ENCODE measurements at regions not wholly inside any gene's neighbourhood (a gene's known extent, or its start where the extent isn't known, plus 50 kb on each side); places are given as distances from the start of the nearest gene placed in this dataset.

DNA sequence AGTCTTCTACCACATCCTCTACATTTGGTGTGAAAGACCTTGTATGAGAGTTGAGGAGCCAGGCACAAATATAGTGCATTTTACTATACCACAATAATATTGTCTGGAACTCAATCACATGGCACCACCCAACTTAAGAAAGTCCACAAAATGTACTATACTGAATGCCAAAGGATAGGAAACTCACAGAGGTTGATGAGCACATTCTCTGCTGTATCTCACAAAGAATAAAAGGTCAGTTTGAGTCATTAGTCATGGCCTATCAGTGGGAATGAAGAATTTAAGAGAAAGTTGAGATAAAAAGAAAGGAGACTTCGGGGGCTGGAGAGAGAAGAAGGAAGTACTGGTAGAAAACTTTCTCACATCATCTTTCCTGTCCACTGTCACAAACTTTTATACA lies 134.3 kb downstream of the RDH14 start:
- DNase-seq, result no peak
- H3K4me1 Mint-ChIP-seq, result no peaks in the 10 kb centered on the region
- H3K27ac ChIP-seq (ENCODE audit: low read depth, low read length), result no peak overlapping the region
- H3K4me3 Mint-ChIP-seq, result no peak overlapping the region
- H3K36me3 ChIP-seq (ENCODE audit: control insufficient read depth in 2 of 3, insufficient read depth in 3 of 3, low read length in 3 of 3), result no peaks in the 10 kb centered on the region
- ATAC-seq, result no peak
- no peaks in the 10 kb centered on the region for H3K4me1 ChIP-seq (ENCODE audit: control insufficient read depth in 2 of 2, insufficient read depth in 2 of 2, low read length in 2 of 2)
- intact Hi-C loops (cut with micrococcal nuclease), result no loop called here
- POLR2A ChIA-PET, result no interaction called here
- H3K9me3 Mint-ChIP-seq, result no peaks in the 10 kb centered on the region
- peaks cover 9 to 27% (median 17%) of the 10 kb centered on the region in 5 donors for H3K27me3 Mint-ChIP-seq
- H3K27ac Mint-ChIP-seq, result no peak overlapping the region
- peaks cover 0 to 3% of the 10 kb centered on the region in 2 donors for H3K27me3 ChIP-seq (ENCODE audit: control insufficient read depth in 2 of 2, insufficient read depth in 2 of 2, low read length in 2 of 2)
- H3K4me3 ChIP-seq (ENCODE audit: low read length), result no peak overlapping the region
- no peaks in the 10 kb centered on the region for H3K9me3 ChIP-seq (ENCODE audit: control insufficient read depth in 2 of 3, low read length in 3 of 3)
- no peaks in the 10 kb centered on the region for H3K36me3 Mint-ChIP-seq
- CTCF ChIA-PET, result no interaction called here

GRCh38 chr2:18425210-18425703 lies 135.2 kb downstream of the RDH14 start:
- Mint-ChIP-seq H3K4me3 (no peak overlapping the region), H3K27ac (no peak overlapping the region), H3K27me3 (peaks cover 7 to 27% (median 17%) of the 10 kb centered on the region in 5 donors), H3K36me3 (no peaks in the 10 kb centered on the region), H3K4me1 (no peaks in the 10 kb centered on the region), H3K9me3 (no peaks in the 10 kb centered on the region)
- ATAC-seq (no peak), DNase-seq (no peak)
- no peak overlapping the region for H3K4me3 ChIP-seq (ENCODE audit: low read length)
- no peak overlapping the region for H3K27ac ChIP-seq (ENCODE audit: low read depth, low read length)
- ChIA-PET CTCF (interaction anchor here (0.7 kb wide), 1 partner anchor 630 kb away, joined by 3 read pairs; no protein-coding TSS in a partner anchor), POLR2A (no interaction called here)
- peaks cover 0 to 3% of the 10 kb centered on the region in 2 donors for H3K27me3 ChIP-seq (ENCODE audit: control insufficient read depth in 2 of 2, insufficient read depth in 2 of 2, low read length in 2 of 2)
- H3K36me3 ChIP-seq (ENCODE audit: control insufficient read depth in 2 of 3, insufficient read depth in 3 of 3, low read length in 3 of 3), result no peaks in the 10 kb centered on the region
- no peaks in the 10 kb centered on the region for H3K9me3 ChIP-seq (ENCODE audit: control insufficient read depth in 2 of 3, low read length in 3 of 3)
- no peaks in the 10 kb centered on the region for H3K4me1 ChIP-seq (ENCODE audit: control insufficient read depth in 2 of 2, insufficient read depth in 2 of 2, low read length in 2 of 2)
- intact Hi-C loops (cut with micrococcal nuclease), result no loop called here

DNA sequence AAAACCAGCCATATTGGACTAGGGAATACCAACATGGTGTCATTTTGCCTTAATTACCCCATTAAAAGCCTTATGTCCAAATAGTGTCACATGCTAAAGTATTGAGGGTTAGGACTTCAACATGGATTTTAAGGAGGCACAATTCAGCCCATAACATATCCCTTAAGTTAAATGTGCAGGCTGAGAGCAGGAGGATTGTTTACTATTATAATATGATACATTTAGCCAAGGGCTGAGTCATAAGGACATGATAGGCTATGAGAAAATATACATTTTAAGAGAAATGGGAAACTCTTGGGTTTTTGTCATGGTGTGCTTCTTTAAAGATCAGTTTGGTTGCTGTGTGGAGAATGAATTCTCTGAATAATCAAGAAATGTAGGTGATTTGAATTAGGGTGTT lies 136.8 kb downstream of the RDH14 start:
- intact Hi-C loops (cut with micrococcal nuclease), result no loop called here
- Mint-ChIP-seq H3K4me3 (no peak overlapping the region), H3K36me3 (no peaks in the 10 kb centered on the region), H3K4me1 (no peaks in the 10 kb centered on the region), H3K27me3 (peaks cover 7 to 27% (median 20%) of the 10 kb centered on the region in 5 donors), H3K9me3 (no peaks in the 10 kb centered on the region), H3K27ac (no peak overlapping the region)
- ChIA-PET POLR2A (no interaction called here), CTCF (no interaction called here)
- Histone ChIP-seq H3K4me3 (ENCODE audit: low read length) (no peak overlapping the region), H3K4me1 (ENCODE audit: control insufficient read depth in 2 of 2, insufficient read depth in 2 of 2, low read length in 2 of 2) (no peaks in the 10 kb centered on the region), H3K27ac (ENCODE audit: low read depth, low read length) (no peak overlapping the region), H3K9me3 (ENCODE audit: control insufficient read depth in 2 of 3, low read length in 3 of 3) (no peaks in the 10 kb centered on the region), H3K27me3 (ENCODE audit: control insufficient read depth in 2 of 2, insufficient read depth in 2 of 2, low read length in 2 of 2) (peaks cover 0 to 3% of the 10 kb centered on the region in 2 donors), H3K36me3 (ENCODE audit: control insufficient read depth in 2 of 3, insufficient read depth in 3 of 3, low read length in 3 of 3) (no peaks in the 10 kb centered on the region)
- DNase-seq, result no peak
- ATAC-seq, result no peak

- H3K4me3 Mint-ChIP-seq, result no peak overlapping the region
- peaks cover 7 to 27% (median 20%) of the 10 kb centered on the region in 5 donors for H3K27me3 Mint-ChIP-seq
- ATAC-seq (no peak), DNase-seq (no peak)
- ChIA-PET CTCF (no interaction called here), POLR2A (no interaction called here)
- intact Hi-C loops (cut with micrococcal nuclease), result no loop called here
- no peak overlapping the region for H3K27ac ChIP-seq (ENCODE audit: low read depth, low read length)
- no peaks in the 10 kb centered on the region for H3K4me1 ChIP-seq (ENCODE audit: control insufficient read depth in 2 of 2, insufficient read depth in 2 of 2, low read length in 2 of 2)
- H3K27me3 ChIP-seq (ENCODE audit: control insufficient read depth in 2 of 2, insufficient read depth in 2 of 2, low read length in 2 of 2), result peaks cover 0 to 3% of the 10 kb centered on the region in 2 donors
- H3K4me3 ChIP-seq (ENCODE audit: low read length), result no peak overlapping the region
- H3K4me1 Mint-ChIP-seq, result no peaks in the 10 kb centered on the region
- H3K9me3 ChIP-seq (ENCODE audit: control insufficient read depth in 2 of 3, low read length in 3 of 3), result no peaks in the 10 kb centered on the region
- no peaks in the 10 kb centered on the region for H3K36me3 Mint-ChIP-seq
- H3K27ac Mint-ChIP-seq, result no peak overlapping the region
- H3K36me3 ChIP-seq (ENCODE audit: control insufficient read depth in 2 of 3, insufficient read depth in 3 of 3, low read length in 3 of 3), result no peaks in the 10 kb centered on the region
- H3K9me3 Mint-ChIP-seq, result no peaks in the 10 kb centered on the region
Observed at GRCh38 chr2:18422432-18423165, 137.9 kb downstream of the RDH14 start.

DNA sequence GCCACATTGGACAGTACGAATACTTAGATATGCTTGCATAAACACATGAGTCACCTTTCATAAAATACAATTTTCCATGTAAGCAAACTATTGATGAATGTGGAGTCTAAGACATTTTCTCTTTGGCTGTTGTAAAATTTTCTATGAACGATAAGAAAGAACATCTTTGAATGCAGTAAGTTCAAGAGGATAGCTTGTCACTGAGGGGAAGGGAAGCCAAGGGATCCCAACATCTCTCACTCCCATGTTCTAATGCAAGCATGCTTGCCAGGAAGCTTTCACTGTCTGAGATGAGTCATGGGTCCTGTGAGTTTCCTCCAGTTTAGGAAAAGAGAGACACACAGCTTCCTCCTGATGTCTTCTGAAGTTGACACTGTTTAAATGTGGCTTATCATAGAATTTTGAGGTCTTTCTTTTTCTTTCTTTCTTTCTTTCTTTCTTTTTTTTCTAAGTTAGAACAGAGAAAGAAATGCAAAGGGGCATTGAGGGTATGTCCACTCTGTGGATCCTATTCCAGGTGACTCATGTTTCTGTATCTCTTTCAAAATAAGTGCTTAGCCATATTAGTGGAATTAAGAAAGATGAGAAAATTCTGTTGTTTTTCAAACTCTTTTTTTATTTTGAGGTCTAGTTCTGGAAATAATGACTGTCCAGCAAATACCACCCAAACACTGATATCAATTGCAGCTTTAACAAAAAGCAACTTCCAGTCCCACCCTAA lies 146.6 kb downstream of the RDH14 start:
- ChIA-PET POLR2A (no interaction called here), CTCF (no interaction called here)
- Mint-ChIP-seq H3K4me1 (no peaks in the 10 kb centered on the region), H3K4me3 (no peak overlapping the region), H3K27ac (no peak overlapping the region), H3K9me3 (no peaks in the 10 kb centered on the region), H3K36me3 (no peaks in the 10 kb centered on the region), H3K27me3 (peaks cover 0 to 17% (median 13%) of the 10 kb centered on the region in 5 donors)
- no peaks in the 10 kb centered on the region for H3K9me3 ChIP-seq (ENCODE audit: control insufficient read depth in 2 of 3, low read length in 3 of 3)
- no peaks in the 10 kb centered on the region for H3K36me3 ChIP-seq (ENCODE audit: control insufficient read depth in 2 of 3, insufficient read depth in 3 of 3, low read length in 3 of 3)
- no peaks in the 10 kb centered on the region for H3K4me1 ChIP-seq (ENCODE audit: control insufficient read depth in 2 of 2, insufficient read depth in 2 of 2, low read length in 2 of 2)
- DNase-seq (no peak), ATAC-seq (no peak)
- H3K27ac ChIP-seq (ENCODE audit: low read depth, low read length), result no peak overlapping the region
- intact Hi-C loops (cut with micrococcal nuclease), result no loop called here
- H3K27me3 ChIP-seq (ENCODE audit: control insufficient read depth in 2 of 2, insufficient read depth in 2 of 2, low read length in 2 of 2), result no peaks in the 10 kb centered on the region
- H3K4me3 ChIP-seq (ENCODE audit: low read length), result no peak overlapping the region

DNA sequence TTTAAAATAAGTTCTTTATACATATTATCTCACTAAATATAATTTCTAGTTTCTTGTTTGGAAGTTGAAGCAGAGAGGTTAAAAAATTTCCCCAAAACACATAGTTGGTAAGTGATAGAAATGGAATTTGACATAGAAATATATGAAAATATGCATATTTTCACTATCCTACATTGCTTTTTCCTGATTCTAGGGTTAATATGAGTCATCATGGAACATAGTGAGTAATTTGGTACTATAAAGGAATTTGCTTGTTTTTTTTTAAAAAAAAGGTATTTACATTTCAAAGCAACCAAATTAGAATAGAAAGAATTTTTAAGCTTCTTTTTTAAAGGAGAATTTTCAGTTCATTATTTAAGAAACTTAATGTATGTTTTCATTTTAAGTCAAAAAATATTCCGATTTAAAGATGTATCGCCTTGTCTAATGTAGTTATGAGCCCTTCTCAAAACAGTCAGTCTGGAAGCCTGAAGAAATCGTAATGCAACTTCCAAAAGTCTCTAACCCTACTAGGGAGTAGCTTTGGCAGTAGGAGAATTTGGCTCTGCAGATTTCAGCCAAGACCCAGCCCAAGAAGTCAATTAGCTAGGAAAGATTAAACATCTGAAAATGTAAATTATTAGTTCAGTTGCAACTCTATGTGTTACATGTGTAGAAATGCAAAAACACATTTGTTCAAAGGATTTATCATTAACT lies 147.3 kb downstream of the RDH14 start:
- Histone ChIP-seq H3K27ac (ENCODE audit: low read depth, low read length) (no peak overlapping the region), H3K4me1 (ENCODE audit: control insufficient read depth in 2 of 2, insufficient read depth in 2 of 2, low read length in 2 of 2) (no peaks in the 10 kb centered on the region), H3K36me3 (ENCODE audit: control insufficient read depth in 2 of 3, insufficient read depth in 3 of 3, low read length in 3 of 3) (no peaks in the 10 kb centered on the region), H3K4me3 (ENCODE audit: low read length) (no peak overlapping the region), H3K27me3 (ENCODE audit: control insufficient read depth in 2 of 2, insufficient read depth in 2 of 2, low read length in 2 of 2) (no peaks in the 10 kb centered on the region), H3K9me3 (ENCODE audit: control insufficient read depth in 2 of 3, low read length in 3 of 3) (no peaks in the 10 kb centered on the region)
- no peaks in the 10 kb centered on the region for H3K36me3 Mint-ChIP-seq
- ChIA-PET CTCF (no interaction called here), POLR2A (no interaction called here)
- no peaks in the 10 kb centered on the region for H3K4me1 Mint-ChIP-seq
- H3K27me3 Mint-ChIP-seq, result peaks cover under 1 to 17% (median 13%) of the 10 kb centered on the region in 5 donors
- DNase-seq (no peak), ATAC-seq (no peak)
- no peaks in the 10 kb centered on the region for H3K9me3 Mint-ChIP-seq
- no peak overlapping the region for H3K27ac Mint-ChIP-seq
- intact Hi-C loops (cut with micrococcal nuclease), result no loop called here
- no peak overlapping the region for H3K4me3 Mint-ChIP-seq
